ENCODE measurements at regions not wholly inside any gene's neighbourhood (a gene's known extent, or its start where the extent isn't known, plus 50 kb on each side); places are given as distances from the start of the nearest gene placed in this dataset.

DNA sequence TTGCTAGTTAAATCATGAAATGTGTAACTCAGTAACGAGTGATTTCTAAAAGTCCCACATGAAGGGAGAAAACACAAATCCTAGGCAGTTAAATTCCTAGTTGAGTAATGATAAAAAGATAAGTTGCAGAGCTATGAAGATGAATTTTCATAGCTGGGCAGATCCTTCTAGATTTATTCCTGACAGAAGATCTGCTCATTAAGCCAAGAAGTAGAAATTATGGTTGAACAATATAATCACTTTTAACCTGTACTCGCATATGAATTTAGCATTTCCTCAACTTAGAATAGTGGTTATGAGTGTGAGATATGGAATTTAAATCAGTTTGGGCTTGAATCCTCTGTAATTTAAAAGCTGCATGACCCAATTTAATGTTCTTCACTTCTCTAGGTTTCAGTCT lies 359.2 kb upstream of the HSF2 start:
- TF ChIP-seq POLR2A (IDR thresholded peaks at IDR 0.05; ENCODE audit: low read length) (no peak), GATA1 (IDR thresholded peaks at IDR 0.05; ENCODE audit: low read depth, low read length) (no peak)

All from erythroblast (primary cell).